Panc1 (cell line): ENCODE measurements at regions not wholly inside any gene's neighbourhood (a gene's known extent, or its start where the extent isn't known, plus 50 kb on each side); places are given as distances from the start of the nearest gene placed in this dataset.

Experiments used
- ATAC-seq: fragments of 200-7000 bp; cut with Tn5 transposase; 2 replicates; pipeline ENCODE4 v1.9.1; 2020; ENCODE audit warnings: mild to moderate bottlenecking, moderate library complexity
- BruUV-seq: library from RNA; stranded (reverse); fragments of 400-500 nt; replicated peaks from 2 replicates; lab custom pipeline; 2021; lab: Mats Ljungman, UMichigan
- CTCF ChIA-PET: fragments of 300-600 bp; sonication (Branson Sonifier 250); formaldehyde crosslinking; loops from one replicate; lab custom pipeline; 2022; ENCODE audit warnings: antibody characterized with exemption; lab: Charles Lee
- POLR2A ChIA-PET: fragments of 300-600 bp; sonication (Branson Sonifier 250); formaldehyde crosslinking; loops from one replicate; lab custom pipeline; 2022; ENCODE audit warnings: antibody characterized with exemption; lab: Charles Lee
- DNase-seq: peaks from one replicate; pipeline ENCODE4 v3.0.0-alpha.2; 2010; ENCODE audit warnings: low read depth, low spot score
- H3K27ac ChIP-seq: 2 replicates; pipeline ENCODE4 v1.5.1; 2011; ENCODE audit warnings: mild to moderate bottlenecking, low read length, inconsistent platforms
- H3K27me3 ChIP-seq: fragments of 200-500 bp; sonication (Bioruptor generic); 2 replicates; pipeline ENCODE4 v1.6.0; 2014; ENCODE audit warnings: low read length, inconsistent platforms; ENCODE audit not compliant: control insufficient read depth, insufficient read depth
- H3K36me3 ChIP-seq: fragments of 200-500 bp; sonication (Bioruptor generic); 2 replicates; pipeline ENCODE4 v1.5.1; 2014; ENCODE audit warnings: inconsistent platforms, mild to moderate bottlenecking, low read length, moderate library complexity; ENCODE audit not compliant: control insufficient read depth, insufficient read depth
- H3K4me1 ChIP-seq: 2 replicates; pipeline ENCODE4 v1.5.1; 2011; ENCODE audit warnings: inconsistent platforms, mild to moderate bottlenecking, low read length, moderate library complexity; ENCODE audit not compliant: control insufficient read depth, insufficient read depth
- H3K4me3 ChIP-seq, 2 experiments: 2 replicates each; pipeline ENCODE4 v1.5.1; 2011 to 2012; ENCODE audit warnings: low read depth in 2 of 2, low read length in 2 of 2, mild to moderate bottlenecking in 2 of 2, inconsistent platforms in 1 of 2, moderate library complexity in 1 of 2
- H3K9me3 ChIP-seq: fragments of 200-500 bp; sonication (Bioruptor generic); 2 replicates; pipeline ENCODE4 v1.5.1; 2014; ENCODE audit warnings: low read depth, mild to moderate bottlenecking, inconsistent platforms, low read length, moderate library complexity; ENCODE audit not compliant: control insufficient read depth, insufficient read depth
- CTCF ChIP-seq: fragments of 450-650 bp; IDR thresholded peaks from 2 replicates; pipeline ENCODE4 v1.5.1; 2017; ENCODE audit warnings: mild to moderate bottlenecking
- POLR2AphosphoS5 ChIP-seq: IDR thresholded peaks from 2 replicates; pipeline ENCODE4 v1.6.1; 2012; ENCODE audit warnings: mild to moderate bottlenecking, low read depth, low read length, moderate library complexity
- SIN3A ChIP-seq: IDR thresholded peaks from 2 replicates; pipeline ENCODE4 v1.6.1; 2012; ENCODE audit warnings: low read depth, mild to moderate bottlenecking, low read length, moderate library complexity, borderline replicate concordance; ENCODE audit not compliant: insufficient read depth
- TCF7L2 ChIP-seq: IDR thresholded peaks from 2 replicates; pipeline ENCODE4 v1.6.1; 2011; ENCODE audit warnings: mild to moderate bottlenecking, low read depth, low read length, inconsistent platforms
- in situ Hi-C: cut with HindIII; loops from 2 replicates; pipeline ENCODE4 v1.10.0; 2016; ENCODE audit warnings: low sequenced_read_pairs, low pct_unique_long_range_greater_than_20kb
- intact Hi-C: fragments of 100-400 bp; cut with micrococcal nuclease; formaldehyde crosslinking; loops from one replicate; pipeline ENCODE4 v1.10.0; 2022; ENCODE audit not compliant: unreplicated experiment
- TF ChIP-seq, protein P1 (sequence below), 2 experiments: IDR thresholded peaks; 2 replicates each; pipeline ENCODE4 v1.6.1; 2011 to 2012; ENCODE audit warnings: low read depth in 2 of 2, control low read depth in 1 of 2, low read length in 1 of 2, mild to moderate bottlenecking in 1 of 2, moderate library complexity in 1 of 2; ENCODE audit not compliant: insufficient read depth in 1 of 2

- no peak for TF ChIP-seq TCF7L2
- TF ChIP-seq, protein P1, sequence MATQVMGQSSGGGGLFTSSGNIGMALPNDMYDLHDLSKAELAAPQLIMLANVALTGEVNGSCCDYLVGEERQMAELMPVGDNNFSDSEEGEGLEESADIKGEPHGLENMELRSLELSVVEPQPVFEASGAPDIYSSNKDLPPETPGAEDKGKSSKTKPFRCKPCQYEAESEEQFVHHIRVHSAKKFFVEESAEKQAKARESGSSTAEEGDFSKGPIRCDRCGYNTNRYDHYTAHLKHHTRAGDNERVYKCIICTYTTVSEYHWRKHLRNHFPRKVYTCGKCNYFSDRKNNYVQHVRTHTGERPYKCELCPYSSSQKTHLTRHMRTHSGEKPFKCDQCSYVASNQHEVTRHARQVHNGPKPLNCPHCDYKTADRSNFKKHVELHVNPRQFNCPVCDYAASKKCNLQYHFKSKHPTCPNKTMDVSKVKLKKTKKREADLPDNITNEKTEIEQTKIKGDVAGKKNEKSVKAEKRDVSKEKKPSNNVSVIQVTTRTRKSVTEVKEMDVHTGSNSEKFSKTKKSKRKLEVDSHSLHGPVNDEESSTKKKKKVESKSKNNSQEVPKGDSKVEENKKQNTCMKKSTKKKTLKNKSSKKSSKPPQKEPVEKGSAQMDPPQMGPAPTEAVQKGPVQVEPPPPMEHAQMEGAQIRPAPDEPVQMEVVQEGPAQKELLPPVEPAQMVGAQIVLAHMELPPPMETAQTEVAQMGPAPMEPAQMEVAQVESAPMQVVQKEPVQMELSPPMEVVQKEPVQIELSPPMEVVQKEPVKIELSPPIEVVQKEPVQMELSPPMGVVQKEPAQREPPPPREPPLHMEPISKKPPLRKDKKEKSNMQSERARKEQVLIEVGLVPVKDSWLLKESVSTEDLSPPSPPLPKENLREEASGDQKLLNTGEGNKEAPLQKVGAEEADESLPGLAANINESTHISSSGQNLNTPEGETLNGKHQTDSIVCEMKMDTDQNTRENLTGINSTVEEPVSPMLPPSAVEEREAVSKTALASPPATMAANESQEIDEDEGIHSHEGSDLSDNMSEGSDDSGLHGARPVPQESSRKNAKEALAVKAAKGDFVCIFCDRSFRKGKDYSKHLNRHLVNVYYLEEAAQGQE (IDR thresholded peaks at IDR 0.05; ENCODE audit: insufficient read depth in 1 of 2, low read depth in 2 of 2, low read length in 1 of 2) = no peak
- POLR2A ChIA-PET = no interaction called here
- Histone ChIP-seq H3K9me3 (no peaks in the 10 kb centered on the region), H3K4me3 (no peak overlapping the region), H3K4me1 (no peaks in the 10 kb centered on the region), H3K27ac (no peak overlapping the region), H3K27me3 (peaks cover 4% of the 10 kb centered on the region; the same call in 1 of the 2 replicates), H3K36me3 (no peaks in the 10 kb centered on the region)
- CTCF ChIA-PET = no interaction called here
- in situ Hi-C loops (no loop called here), intact Hi-C loops (no loop called here)
- BruUV-seq = no TSS peak
- ATAC-seq = no peak
- DNase-seq = no peak
Measured at GRCh38 chr6:167512696-167513375, 187.9 kb downstream of the TTLL2 start.

- Histone ChIP-seq H3K27ac (no peak overlapping the region), H3K4me3 (no peak overlapping the region), H3K9me3 (no peaks in the 10 kb centered on the region), H3K4me1 (no peaks in the 10 kb centered on the region), H3K36me3 (no peaks in the 10 kb centered on the region), H3K27me3 (peaks cover 6% of the 10 kb centered on the region; the same call in 1 of the 2 replicates)
- in situ Hi-C loops = no loop called here
- ATAC-seq = no peak
- BruUV-seq = no TSS peak
- TF ChIP-seq, protein P1 (IDR thresholded peaks at IDR 0.05; ENCODE audit: insufficient read depth in 1 of 2, low read depth in 2 of 2, low read length in 1 of 2) = no peak
- ChIA-PET POLR2A (no interaction called here), CTCF (no interaction called here)
- intact Hi-C loops = no loop called here
- no peak for DNase-seq
Measured at GRCh38 chr6:167513778-167514177, 188.9 kb downstream of the TTLL2 start.

GRCh38 chr6:167514524-167514923 lies 189.6 kb downstream of the TTLL2 start:
- in situ Hi-C loops = no loop called here
- no peaks in the 10 kb centered on the region for H3K4me1 ChIP-seq
- TF ChIP-seq POLR2AphosphoS5 = no peak
- TF ChIP-seq TCF7L2 = no peak
- TF ChIP-seq CTCF = no peak
- TF ChIP-seq, protein P1 (IDR thresholded peaks at IDR 0.05; ENCODE audit: insufficient read depth in 1 of 2, low read depth in 2 of 2, low read length in 1 of 2) = no peak
- TF ChIP-seq SIN3A = no peak
- peaks cover 6% of the 10 kb centered on the region for H3K27me3 ChIP-seq
- ChIA-PET CTCF (interaction anchor here (0.6 to 1.1 kb wide), 3 partner anchors 13 to 315 kb away, joined by 4 to 15 read pairs (median 6); no protein-coding TSS in a partner anchor), POLR2A (interaction anchor here (0.6 kb wide), 2 partner anchors 115 to 711 kb away, joined by 3 to 5 read pairs; no protein-coding TSS in a partner anchor)
- no peak overlapping the region for H3K4me3 ChIP-seq
- DNase-seq (no peak), ATAC-seq (no peak)
- no peaks in the 10 kb centered on the region for H3K9me3 ChIP-seq
- H3K27ac ChIP-seq = no peak overlapping the region
- intact Hi-C loops = no loop called here
- BruUV-seq = no TSS peak
- no peaks in the 10 kb centered on the region for H3K36me3 ChIP-seq
